Body of pancreas (tissue), 4 donors: ENCODE measurements at regions not wholly inside any gene's neighbourhood (a gene's known extent, or its start where the extent isn't known, plus 50 kb on each side); places are given as distances from the start of the nearest gene placed in this dataset.

Experiments used
- ATAC-seq: fragments of 150-250 bp; one replicate; pipeline ENCODE4 v1.9.1; 2016
- DNase-seq, 4 donors: peaks; one replicate each; pipeline ENCODE4 v3.0.0-alpha.2; 2019
- H3K27ac ChIP-seq, 4 donors: fragments of 200-600 bp; sonication (generic); 1 replicate in 3 of 4; 2 replicates in 1 of 4; pipeline versions ENCODE4 v1.5.1 to v1.6.1; 2016 to 2019; ENCODE audit warnings: mild to moderate bottlenecking in 1 of 4, mixed read lengths in 1 of 4, moderate library complexity in 1 of 4
- H3K27me3 ChIP-seq, 2 donors: fragments of 200-600 bp; sonication (generic); one replicate each; pipeline ENCODE4 v1.6.0; 2016; ENCODE audit warnings: mild to moderate bottlenecking in 1 of 2
- H3K36me3 ChIP-seq, 2 donors: fragments of 200-600 bp; sonication (generic); replicated peaks in 1 of 2; 2 replicates each; pipeline ENCODE4 v1.5.1; 2016; ENCODE audit warnings: low read depth in 2 of 2; ENCODE audit not compliant: insufficient read depth in 1 of 2
- H3K4me1 ChIP-seq: fragments of 200-600 bp; sonication (generic); one replicate; pipeline ENCODE4 v1.6.0; 2016
- H3K4me3 ChIP-seq, 2 donors: fragments of 200-600 bp; sonication (generic); 1 replicate in 1 of 2; 2 replicates in 1 of 2; pipeline ENCODE4 v1.5.1; 2016 to 2019
- H3K9me3 ChIP-seq, 3 donors: fragments of 200-600 bp; sonication (generic); 1 replicate in 2 of 3; 2 replicates in 1 of 3; pipeline ENCODE4 v1.5.1; 2016
- CTCF ChIP-seq, 7 experiments: fragments of 450-650 bp in 4 of 7; fragments of 200-600 bp in 3 of 7; sonication (generic) in 3 of 7; IDR thresholded peaks; one replicate each; pipeline ENCODE4 v1.5.1; 2016 to 2019; ENCODE audit warnings: antibody characterized with exemption in 7 of 7
- POLR2A ChIP-seq, 3 donors: fragments of 450-650 bp; IDR thresholded peaks; one replicate each; pipeline ENCODE4 v1.6.1; 2016; ENCODE audit warnings: antibody characterized with exemption in 3 of 3, mild to moderate bottlenecking in 2 of 3
- WGBS, 2 donors: methylation state at CpG; one replicate each; pipeline ENCODE4 v1.1.5; 2017; 5-methylcytosine and 5-hydroxymethylcytosine counted together
- intact Hi-C: fragments of 100-400 bp; cut with DNase I; formaldehyde crosslinking; loops from one replicate; pipeline ENCODE4 v1.15.1; 2023

- H3K4me3 ChIP-seq, result no peak overlapping the region
- H3K27me3 ChIP-seq, result no peaks in the 10 kb centered on the region
- ATAC-seq (no peak), DNase-seq (peak in 1 of 4 donors; percentile 40)
- no peaks in the 10 kb centered on the region for H3K36me3 ChIP-seq
- intact Hi-C loops, result no loop called here
- H3K4me1 ChIP-seq, result no peaks in the 10 kb centered on the region
- no peaks in the 10 kb centered on the region for H3K9me3 ChIP-seq
- H3K27ac ChIP-seq, result peak overlapping the region in 1 of 4 donors; percentile 43
- WGBS, 2 donors, result 56 to 64% methylated on average over 3 of the region's 3 CpGs
- TF ChIP-seq CTCF (IDR thresholded peaks at IDR 0.05), result no peak
- TF ChIP-seq POLR2A (IDR thresholded peaks at IDR 0.05), result no peak
Measured at GRCh38 chr4:11489453-11490083, 60.9 kb upstream of the HS3ST1 start.

- no peaks in the 10 kb centered on the region for H3K9me3 ChIP-seq
- no peak overlapping the region for H3K4me3 ChIP-seq
- no peak for TF ChIP-seq CTCF (IDR thresholded peaks at IDR 0.05)
- TF ChIP-seq POLR2A (IDR thresholded peaks at IDR 0.05), result no peak
- no peaks in the 10 kb centered on the region for H3K27me3 ChIP-seq
- intact Hi-C loops, result no loop called here
- ATAC-seq (no peak), DNase-seq (no peak)
- peak overlapping the region in 1 of 4 donors; percentile 43 for H3K27ac ChIP-seq
- H3K36me3 ChIP-seq, result no peaks in the 10 kb centered on the region
- 55 to 61% methylated on average over 6 of the region's 6 CpGs for WGBS, 2 donors
- H3K4me1 ChIP-seq, result no peaks in the 10 kb centered on the region
Measured at GRCh38 chr4:11488657-11489452, 60.2 kb upstream of the HS3ST1 start.

- H3K27me3 ChIP-seq, result no peaks in the 10 kb centered on the region
- H3K4me1 ChIP-seq, result no peaks in the 10 kb centered on the region
- DNase-seq (no peak), ATAC-seq (no peak)
- H3K27ac ChIP-seq, result no peak overlapping the region
- intact Hi-C loops, result no loop called here
- H3K9me3 ChIP-seq, result no peaks in the 10 kb centered on the region
- H3K4me3 ChIP-seq, result no peak overlapping the region
- TF ChIP-seq CTCF (IDR thresholded peaks at IDR 0.05) (no peak), POLR2A (IDR thresholded peaks at IDR 0.05) (no peak)
- 40 to 44% methylated on average over 3 of the region's 3 CpGs for WGBS, 2 donors
- no peaks in the 10 kb centered on the region for H3K36me3 ChIP-seq
Measured at GRCh38 chr4:11487868-11488544, 59.3 kb upstream of the HS3ST1 start.

GRCh38 chr4:11487139-11487538 lies 58.4 kb upstream of the HS3ST1 start:
- ATAC-seq (no peak), DNase-seq (no peak)
- H3K27ac ChIP-seq, result no peak overlapping the region
- no peaks in the 10 kb centered on the region for H3K27me3 ChIP-seq
- H3K9me3 ChIP-seq, result no peaks in the 10 kb centered on the region
- intact Hi-C loops, result no loop called here
- no peaks in the 10 kb centered on the region for H3K4me1 ChIP-seq
- H3K36me3 ChIP-seq, result no peaks in the 10 kb centered on the region
- H3K4me3 ChIP-seq, result no peak overlapping the region
- TF ChIP-seq CTCF (IDR thresholded peaks at IDR 0.05), result no peak
- TF ChIP-seq POLR2A (IDR thresholded peaks at IDR 0.05), result no peak
